Thoracic aorta (tissue), 2 donors: ENCODE measurements at regions not wholly inside any gene's neighbourhood (a gene's known extent, or its start where the extent isn't known, plus 50 kb on each side); places are given as distances from the start of the nearest gene placed in this dataset.

ENCODE experiments used
- ATAC-seq: fragments of 150-250 bp; one replicate; pipeline ENCODE4 v1.8.0; 2017; ENCODE audit warnings: low read depth; ENCODE audit not compliant: insufficient number of reproducible peaks, low FRiP score
- DNase-seq: peaks from one replicate; pipeline ENCODE4 v3.0.0-alpha.2; 2020; ENCODE audit warnings: low spot score
- H3K27ac ChIP-seq, 2 donors: fragments of 200-600 bp; sonication (generic); 1 replicate in 1 of 2; 2 replicates in 1 of 2; pipeline ENCODE4 v1.5.1; 2016; ENCODE audit warnings: mild to moderate bottlenecking in 2 of 2, moderate library complexity in 2 of 2
- H3K27me3 ChIP-seq: fragments of 200-600 bp; sonication (generic); replicated peaks from 2 replicates; pipeline ENCODE4 v1.6.0; 2016; ENCODE audit warnings: mild to moderate bottlenecking; ENCODE audit not compliant: insufficient read depth
- H3K36me3 ChIP-seq: fragments of 200-600 bp; sonication (generic); one replicate; pipeline ENCODE4 v1.5.1; 2016
- H3K4me1 ChIP-seq, 2 donors: fragments of 200-600 bp; sonication (generic); 1 replicate in 1 of 2; 2 replicates in 1 of 2; pipeline versions ENCODE4 v1.5.1 to v1.6.0; 2016; ENCODE audit warnings: low read depth in 2 of 2, mild to moderate bottlenecking in 1 of 2; ENCODE audit not compliant: control insufficient read depth in 1 of 2
- H3K4me3 ChIP-seq: fragments of 200-600 bp; sonication (generic); 2 replicates; pipeline ENCODE4 v1.5.1; 2016; ENCODE audit warnings: mild to moderate bottlenecking
- H3K9me3 ChIP-seq: fragments of 200-600 bp; sonication (generic); 2 replicates; pipeline ENCODE4 v1.5.1; 2016
- TF ChIP-seq, protein P1 (sequence below): fragments of 200-600 bp; sonication (generic); IDR thresholded peaks from one replicate; pipeline ENCODE4 v1.5.1; 2019; ENCODE audit warnings: antibody characterized with exemption

DNA sequence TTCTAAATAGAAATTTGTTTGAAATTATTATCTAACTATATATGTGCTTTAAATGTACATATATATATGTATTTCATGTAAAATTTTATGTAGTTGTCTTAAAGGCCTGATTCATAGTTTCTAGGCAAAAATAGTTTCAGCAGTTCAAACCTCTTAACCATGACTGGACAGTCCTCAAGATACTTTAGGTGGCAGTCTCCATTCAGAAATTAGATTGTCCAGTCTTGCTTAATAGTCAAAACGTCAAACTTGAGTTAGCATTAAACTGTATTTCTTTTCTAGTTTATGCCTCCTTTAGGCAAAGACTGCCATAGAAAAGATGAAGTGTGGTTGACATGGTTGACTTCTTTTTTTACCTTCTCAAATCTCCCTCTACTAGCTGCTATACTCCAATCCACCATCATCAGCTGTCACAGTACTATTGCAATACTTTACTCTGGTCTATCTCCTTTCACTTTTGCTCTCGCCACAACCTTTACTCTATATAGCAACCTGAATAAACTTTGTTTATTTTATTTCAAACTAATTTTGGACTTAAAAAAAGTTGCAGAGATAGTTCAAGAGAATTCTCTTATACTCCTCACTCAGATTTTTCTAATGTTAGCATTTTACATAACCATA is 395.6 kb upstream of the DIPK2B start:
- H3K27me3 ChIP-seq: no peaks in the 10 kb centered on the region
- DNase-seq (no peak), ATAC-seq (no peak)
- TF ChIP-seq, protein P1, sequence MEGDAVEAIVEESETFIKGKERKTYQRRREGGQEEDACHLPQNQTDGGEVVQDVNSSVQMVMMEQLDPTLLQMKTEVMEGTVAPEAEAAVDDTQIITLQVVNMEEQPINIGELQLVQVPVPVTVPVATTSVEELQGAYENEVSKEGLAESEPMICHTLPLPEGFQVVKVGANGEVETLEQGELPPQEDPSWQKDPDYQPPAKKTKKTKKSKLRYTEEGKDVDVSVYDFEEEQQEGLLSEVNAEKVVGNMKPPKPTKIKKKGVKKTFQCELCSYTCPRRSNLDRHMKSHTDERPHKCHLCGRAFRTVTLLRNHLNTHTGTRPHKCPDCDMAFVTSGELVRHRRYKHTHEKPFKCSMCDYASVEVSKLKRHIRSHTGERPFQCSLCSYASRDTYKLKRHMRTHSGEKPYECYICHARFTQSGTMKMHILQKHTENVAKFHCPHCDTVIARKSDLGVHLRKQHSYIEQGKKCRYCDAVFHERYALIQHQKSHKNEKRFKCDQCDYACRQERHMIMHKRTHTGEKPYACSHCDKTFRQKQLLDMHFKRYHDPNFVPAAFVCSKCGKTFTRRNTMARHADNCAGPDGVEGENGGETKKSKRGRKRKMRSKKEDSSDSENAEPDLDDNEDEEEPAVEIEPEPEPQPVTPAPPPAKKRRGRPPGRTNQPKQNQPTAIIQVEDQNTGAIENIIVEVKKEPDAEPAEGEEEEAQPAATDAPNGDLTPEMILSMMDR: no peak
- no peak overlapping the region for H3K27ac ChIP-seq
- H3K36me3 ChIP-seq: no peaks in the 10 kb centered on the region
- H3K4me1 ChIP-seq: no peaks in the 10 kb centered on the region
- no peak overlapping the region for H3K4me3 ChIP-seq
- no peaks in the 10 kb centered on the region for H3K9me3 ChIP-seq

DNA sequence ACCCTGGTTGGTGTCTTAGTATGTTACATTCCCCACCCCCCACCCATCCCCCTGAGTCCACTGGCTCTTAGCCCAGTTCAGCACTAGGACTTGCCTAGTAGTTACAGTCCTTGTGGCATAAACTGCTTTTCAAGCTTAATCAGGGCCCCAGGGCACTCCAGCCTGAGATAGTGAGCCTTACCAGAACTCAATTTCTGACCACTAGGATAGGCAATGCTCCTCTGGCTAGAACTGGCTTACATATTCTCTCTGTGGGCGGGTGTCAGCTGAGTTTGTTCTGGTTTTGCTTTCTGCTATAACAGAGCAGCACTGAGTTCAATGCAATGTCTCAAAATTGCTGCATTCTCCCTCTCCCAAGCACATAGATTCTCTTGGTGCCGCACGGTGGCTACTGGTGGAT is 391.4 kb upstream of the DIPK2B start:
- H3K27me3 ChIP-seq: no peaks in the 10 kb centered on the region
- TF ChIP-seq, protein P1: no peak
- no peaks in the 10 kb centered on the region for H3K36me3 ChIP-seq
- H3K4me3 ChIP-seq: no peak overlapping the region
- ATAC-seq (no peak), DNase-seq (no peak)
- H3K9me3 ChIP-seq: no peaks in the 10 kb centered on the region
- H3K27ac ChIP-seq: no peak overlapping the region
- H3K4me1 ChIP-seq: no peaks in the 10 kb centered on the region

DNA sequence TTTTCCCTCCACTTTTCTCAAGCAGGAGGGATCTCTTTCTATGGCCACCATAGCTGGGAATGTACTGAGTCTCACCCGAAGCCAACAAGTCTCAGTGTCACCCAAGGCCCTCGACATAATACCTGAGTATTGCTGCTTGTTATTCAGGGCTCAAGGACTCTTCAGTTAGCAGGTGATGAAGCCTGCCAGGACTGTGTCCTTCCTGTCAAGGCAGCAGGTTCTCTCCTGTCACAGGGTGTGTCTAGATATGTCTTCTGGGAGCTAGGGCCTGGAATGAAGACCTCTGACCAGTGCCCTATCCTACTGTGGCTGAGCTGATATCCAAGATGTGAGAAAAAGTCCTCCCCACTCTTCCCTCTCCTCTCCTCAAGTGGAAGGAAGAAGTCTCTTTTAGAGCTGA is 391.0 kb upstream of the DIPK2B start:
- Histone ChIP-seq H3K4me3 (no peak overlapping the region), H3K27ac (no peak overlapping the region), H3K27me3 (no peaks in the 10 kb centered on the region), H3K36me3 (no peaks in the 10 kb centered on the region), H3K9me3 (no peaks in the 10 kb centered on the region), H3K4me1 (no peaks in the 10 kb centered on the region)
- TF ChIP-seq, protein P1: no peak
- ATAC-seq (no peak), DNase-seq (no peak)

DNA sequence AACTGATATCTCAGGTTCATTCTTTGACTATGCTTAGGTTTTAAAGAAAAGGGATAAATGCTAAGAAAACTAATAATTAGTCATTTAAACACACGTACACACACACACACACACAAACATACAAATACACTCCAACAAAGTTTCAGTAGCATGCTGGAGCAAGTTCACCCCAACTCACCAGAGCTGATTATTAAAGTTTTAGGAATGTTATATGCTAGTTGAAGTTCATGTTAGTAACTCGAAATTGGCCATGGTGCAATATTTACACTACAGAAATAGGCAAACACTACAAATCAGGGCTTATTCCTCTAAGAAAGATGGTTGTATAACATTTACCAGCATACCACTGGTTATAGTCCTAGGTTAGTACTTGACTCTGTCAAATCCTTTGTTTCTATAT is 384.0 kb upstream of the DIPK2B start:
- Histone ChIP-seq H3K27ac (no peak overlapping the region), H3K36me3 (no peaks in the 10 kb centered on the region), H3K27me3 (no peaks in the 10 kb centered on the region), H3K4me1 (no peaks in the 10 kb centered on the region), H3K4me3 (no peak overlapping the region), H3K9me3 (no peaks in the 10 kb centered on the region)
- TF ChIP-seq, protein P1: no peak
- ATAC-seq: no peak
- no peak for DNase-seq

DNA sequence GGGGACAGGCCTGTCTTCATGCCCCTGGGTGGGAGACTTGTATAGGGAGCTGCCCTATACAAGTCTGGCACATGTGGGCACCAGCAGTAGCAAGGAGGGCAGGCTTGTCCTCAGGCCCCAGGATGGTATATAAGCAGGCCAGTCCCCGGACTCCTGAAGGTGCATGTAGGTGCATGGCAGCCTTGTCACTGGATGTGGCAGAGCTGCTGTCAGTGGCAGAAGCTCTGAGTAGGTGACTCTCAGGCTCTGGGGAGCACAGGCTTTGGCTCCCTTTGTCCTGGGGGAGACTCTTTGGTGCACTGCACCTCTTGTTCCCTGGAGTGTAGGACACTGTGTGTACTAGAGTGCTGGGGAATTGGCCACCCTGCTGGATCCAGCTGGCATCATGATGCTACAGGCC is 376.7 kb upstream of the DIPK2B start:
- Histone ChIP-seq H3K27ac (no peak overlapping the region), H3K9me3 (no peaks in the 10 kb centered on the region), H3K27me3 (no peaks in the 10 kb centered on the region), H3K4me1 (no peaks in the 10 kb centered on the region), H3K4me3 (no peak overlapping the region), H3K36me3 (no peaks in the 10 kb centered on the region)
- DNase-seq: no peak
- no peak for ATAC-seq
- TF ChIP-seq, protein P1: no peak
